ENCODE measurements at regions not wholly inside any gene's neighbourhood (a gene's known extent, or its start where the extent isn't known, plus 50 kb on each side); places are given as distances from the start of the nearest gene placed in this dataset.

DNA sequence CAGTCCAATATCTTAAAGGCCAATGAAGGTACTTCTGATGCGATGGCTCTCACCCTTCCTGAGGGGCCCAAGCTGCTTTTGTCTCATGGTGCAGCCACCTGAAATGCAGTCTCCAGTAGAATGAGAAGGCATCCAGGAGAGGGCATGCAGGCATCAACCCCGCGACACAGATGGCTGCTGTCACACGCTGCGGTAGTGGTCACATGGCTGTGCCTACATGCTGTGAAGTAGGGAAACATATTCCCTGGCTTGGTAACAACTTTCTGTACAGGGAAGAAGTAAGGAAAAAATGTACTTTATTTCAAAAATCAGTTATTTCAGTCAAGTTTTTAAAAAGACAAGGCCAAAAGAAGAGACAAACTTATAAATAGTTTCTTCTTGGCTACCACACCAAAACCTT is 139.9 kb downstream of the TRIML1 start:
- no peaks in the 10 kb centered on the region for H3K9me3 ChIP-seq
- intact Hi-C loops (cut with DNase I): no loop called here
- ATAC-seq (no peak), DNase-seq (no peak), FAIRE-seq (no peak)
- WGBS, 2 donors: 64 to 73% methylated on average over 5 of the region's 5 CpGs
- peaks cover 0 to 6% (median 0%) of the 10 kb centered on the region in 4 donors for H3K27me3 ChIP-seq
- H3K4me3 ChIP-seq: no peak overlapping the region
- H3K27ac ChIP-seq: no peak overlapping the region
- no peaks in the 10 kb centered on the region for H3K4me1 ChIP-seq
- TF ChIP-seq, protein P1, sequence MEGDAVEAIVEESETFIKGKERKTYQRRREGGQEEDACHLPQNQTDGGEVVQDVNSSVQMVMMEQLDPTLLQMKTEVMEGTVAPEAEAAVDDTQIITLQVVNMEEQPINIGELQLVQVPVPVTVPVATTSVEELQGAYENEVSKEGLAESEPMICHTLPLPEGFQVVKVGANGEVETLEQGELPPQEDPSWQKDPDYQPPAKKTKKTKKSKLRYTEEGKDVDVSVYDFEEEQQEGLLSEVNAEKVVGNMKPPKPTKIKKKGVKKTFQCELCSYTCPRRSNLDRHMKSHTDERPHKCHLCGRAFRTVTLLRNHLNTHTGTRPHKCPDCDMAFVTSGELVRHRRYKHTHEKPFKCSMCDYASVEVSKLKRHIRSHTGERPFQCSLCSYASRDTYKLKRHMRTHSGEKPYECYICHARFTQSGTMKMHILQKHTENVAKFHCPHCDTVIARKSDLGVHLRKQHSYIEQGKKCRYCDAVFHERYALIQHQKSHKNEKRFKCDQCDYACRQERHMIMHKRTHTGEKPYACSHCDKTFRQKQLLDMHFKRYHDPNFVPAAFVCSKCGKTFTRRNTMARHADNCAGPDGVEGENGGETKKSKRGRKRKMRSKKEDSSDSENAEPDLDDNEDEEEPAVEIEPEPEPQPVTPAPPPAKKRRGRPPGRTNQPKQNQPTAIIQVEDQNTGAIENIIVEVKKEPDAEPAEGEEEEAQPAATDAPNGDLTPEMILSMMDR (IDR thresholded peaks at IDR 0.05): no peak
- H3K36me3 ChIP-seq: no peaks in the 10 kb centered on the region

DNA sequence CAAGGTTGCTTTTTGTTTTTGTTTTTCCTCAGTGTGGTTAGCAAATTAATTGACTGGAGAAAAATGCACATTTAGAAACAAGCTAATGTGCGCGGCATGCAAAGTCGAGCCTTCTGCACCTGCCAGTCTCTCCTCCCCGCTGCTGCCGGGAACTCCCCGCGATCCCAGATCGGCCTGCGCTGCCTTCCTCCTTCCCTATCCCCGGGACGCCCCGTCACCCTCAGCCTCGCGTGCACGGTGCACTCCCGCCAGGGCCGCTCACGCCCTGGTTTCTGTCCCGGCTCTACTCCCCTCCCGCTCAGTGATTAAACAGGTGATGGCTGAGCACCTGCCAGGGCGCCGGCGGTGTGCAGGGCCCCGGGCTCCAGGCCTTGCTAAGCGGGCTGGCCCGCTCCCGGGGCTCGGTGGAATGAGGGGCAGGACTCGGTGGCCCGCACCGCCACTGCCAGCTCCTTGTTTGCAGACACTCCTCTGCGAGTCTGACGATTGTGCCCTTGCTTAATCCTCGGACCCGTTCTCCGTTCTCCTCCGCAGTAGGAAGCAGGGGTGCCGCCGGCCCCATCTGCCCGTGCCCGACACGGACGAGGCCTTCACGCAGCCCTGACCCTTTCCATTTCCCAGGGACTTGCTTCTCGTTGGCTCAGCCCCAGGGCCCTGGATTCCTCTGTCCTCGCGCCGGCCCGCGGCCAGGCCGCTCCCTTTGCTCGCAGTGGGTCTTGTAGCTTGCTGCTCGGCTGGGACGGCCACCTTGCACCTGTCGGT is 143.4 kb downstream of the TRIML1 start:
- H3K27me3 ChIP-seq: peaks cover 0 to 6% (median 0%) of the 10 kb centered on the region in 4 donors
- intact Hi-C loops (cut with DNase I): no loop called here
- ATAC-seq (peak in 3 of 4 donors; percentile 50 to 78 (median 64)), DNase-seq (peak in 3 of 6 donors; percentile 27 to 66 (median 58)), FAIRE-seq (no peak)
- H3K4me1 ChIP-seq: no peaks in the 10 kb centered on the region
- WGBS, 2 donors: 12 to 14% methylated on average over 55 of the region's 55 CpGs
- TF ChIP-seq, protein P1 (IDR thresholded peaks at IDR 0.05): no peak
- H3K9me3 ChIP-seq: no peaks in the 10 kb centered on the region
- H3K27ac ChIP-seq: no peak overlapping the region
- no peaks in the 10 kb centered on the region for H3K36me3 ChIP-seq
- H3K4me3 ChIP-seq: peak overlapping the region in 2 of 4 donors; percentile 11 to 28

DNA sequence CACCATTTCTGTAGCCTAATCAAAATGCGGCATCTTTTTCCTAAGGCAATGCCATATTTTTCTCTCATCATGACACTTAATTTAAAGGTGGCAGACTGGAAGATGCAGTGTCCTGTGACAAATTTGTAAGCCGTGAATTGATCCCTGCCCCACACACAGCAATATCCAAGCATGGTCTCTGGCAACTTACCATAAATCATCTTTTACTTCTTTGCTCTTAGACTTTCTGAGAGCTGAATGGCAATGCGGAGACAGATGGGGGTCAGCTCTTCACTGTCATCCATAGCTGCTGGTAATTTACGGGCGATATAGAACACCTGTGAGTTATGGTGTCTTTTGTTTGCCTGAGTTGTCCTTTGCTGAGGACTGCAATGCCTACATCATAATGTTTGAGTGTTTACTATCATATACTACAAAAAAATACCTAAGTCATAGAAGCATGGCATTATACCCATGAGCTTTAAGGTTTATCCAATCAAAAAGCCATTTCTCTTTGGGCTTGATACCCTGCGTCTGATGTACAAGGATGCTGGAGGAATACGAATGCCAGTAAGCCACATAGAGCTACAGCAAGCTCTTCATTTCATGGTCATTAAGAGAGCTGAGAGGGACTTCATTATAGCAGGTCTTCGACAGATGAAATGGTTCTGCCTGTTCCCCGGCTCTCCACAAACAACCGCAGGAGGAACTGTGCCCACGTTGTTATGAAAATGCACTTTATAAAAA is 148.1 kb downstream of the TRIML1 start:
- Histone ChIP-seq H3K9me3 (no peaks in the 10 kb centered on the region), H3K27ac (no peak overlapping the region), H3K36me3 (no peaks in the 10 kb centered on the region), H3K4me3 (no peak overlapping the region), H3K27me3 (peaks cover 0 to 6% (median 0%) of the 10 kb centered on the region in 4 donors), H3K4me1 (no peaks in the 10 kb centered on the region)
- DNase-seq (no peak), FAIRE-seq (no peak), ATAC-seq (no peak)
- TF ChIP-seq, protein P1 (IDR thresholded peaks at IDR 0.05): no peak
- intact Hi-C loops (cut with DNase I): no loop called here
- 73 to 84% methylated on average over 11 of the region's 11 CpGs for WGBS, 2 donors

DNA sequence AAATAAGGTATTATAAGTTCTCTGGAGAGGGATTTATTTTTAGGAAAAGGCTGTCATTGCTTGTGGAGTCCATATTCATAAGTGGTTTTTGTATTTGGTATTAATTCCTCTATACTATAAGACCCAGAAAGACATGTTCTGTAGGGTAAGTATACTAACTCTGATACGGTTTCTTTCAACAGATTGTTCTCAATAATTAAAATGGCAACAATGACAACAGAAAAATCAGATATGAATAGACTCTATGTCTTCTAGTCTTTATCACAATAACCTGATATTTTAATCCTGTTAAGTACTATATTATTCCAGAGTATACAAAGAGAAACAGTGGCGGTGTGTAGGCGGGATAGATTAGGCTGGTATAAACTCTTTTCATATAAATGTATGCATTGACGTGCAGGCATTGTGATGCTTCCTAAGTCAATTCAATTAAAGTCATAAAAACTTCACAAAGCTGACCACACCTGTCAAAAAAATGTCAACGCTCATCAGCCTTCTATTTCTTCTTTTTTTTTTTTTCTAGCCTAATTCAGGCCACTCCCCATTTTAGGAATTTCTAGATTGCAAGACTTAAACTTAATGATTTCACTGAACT is 150.4 kb downstream of the TRIML1 start:
- no peaks in the 10 kb centered on the region for H3K9me3 ChIP-seq
- no peak for ATAC-seq
- TF ChIP-seq, protein P1 (IDR thresholded peaks at IDR 0.05): no peak
- DNase-seq: no peak
- FAIRE-seq: no peak
- H3K27me3 ChIP-seq: no peaks in the 10 kb centered on the region
- no peak overlapping the region for H3K4me3 ChIP-seq
- no peaks in the 10 kb centered on the region for H3K36me3 ChIP-seq
- H3K4me1 ChIP-seq: no peaks in the 10 kb centered on the region
- H3K27ac ChIP-seq: no peak overlapping the region
- intact Hi-C loops (cut with DNase I): no loop called here
- WGBS, 2 donors: 73 to 87% methylated on average over 5 of the region's 5 CpGs

Data from pancreas (tissue), 10 donors.